ENCODE measurements at regions not wholly inside any gene's neighbourhood (a gene's known extent, or its start where the extent isn't known, plus 50 kb on each side); places are given as distances from the start of the nearest gene placed in this dataset.

GRCh38 chr5:2376486-2376885 lies 375.0 kb downstream of the IRX2 start:
- no peak overlapping the region for H2AFZ ChIP-seq (ENCODE audit: low read length)
- H3K9ac ChIP-seq (replicated peaks in 1 of 4; ENCODE audit: extremely low read depth in 1 of 4, low read depth in 3 of 4, low read length in 3 of 4) = no peak overlapping the region
- peaks cover 0 to 1% of the 10 kb centered on the region in 2 experiments for H4K20me1 ChIP-seq (replicated peaks in 1 of 2; ENCODE audit: control insufficient read depth in 1 of 2, insufficient read depth in 2 of 2, low read length in 2 of 2)
- DNase-seq (ENCODE audit: low read depth in 1 of 2, low spot score in 2 of 2) (no peak), FAIRE-seq (no peak)
- H2BK15ac ChIP-seq (ENCODE audit: low read length) = no peak overlapping the region
- H3K27ac ChIP-seq (ENCODE audit: low read depth, low read length) = no peak overlapping the region
- TF ChIP-seq EP300 (IDR thresholded peaks at IDR 0.05; ENCODE audit: borderline replicate concordance in 1 of 2, low read depth in 2 of 2, low read length in 2 of 2) (no peak), SP2 (IDR thresholded peaks at IDR 0.05; ENCODE audit: low read length) (no peak), CHD2 (IDR thresholded peaks at IDR 0.05; ENCODE audit: low read length) (no peak)
- H4K8ac ChIP-seq (ENCODE audit: extremely low read depth, insufficient read depth, low read length) = no peak overlapping the region
- H2BK12ac ChIP-seq (ENCODE audit: low read depth, low read length) = no peak overlapping the region
- no peak overlapping the region for H2AK5ac ChIP-seq (ENCODE audit: low read depth, low read length)
- no peak overlapping the region for H3K4me3 ChIP-seq (ENCODE audit: extremely low read depth in 1 of 4, insufficient read depth in 2 of 4, low read depth in 3 of 4, low read length in 4 of 4)
- no peaks in the 10 kb centered on the region for H3K36me3 ChIP-seq (ENCODE audit: control insufficient read depth in 2 of 4, insufficient read depth in 4 of 4, low read length in 3 of 4)
- H3K4me2 ChIP-seq (ENCODE audit: insufficient read depth in 1 of 2, low read depth in 2 of 2, low read length in 2 of 2) = no peak overlapping the region
- no peak overlapping the region for H4K91ac ChIP-seq (replicated peaks; ENCODE audit: insufficient read length, low read length)
- no peak overlapping the region for H2BK120ac ChIP-seq (replicated peaks; ENCODE audit: low read depth, low read length)
- H3K79me1 ChIP-seq (ENCODE audit: low read depth, low read length) = no peaks in the 10 kb centered on the region
- peaks cover 0 to 2% (median 0%) of the 10 kb centered on the region in 4 experiments; a peak in 1 of 7 replicates for H3K4me1 ChIP-seq (replicated peaks in 1 of 4; ENCODE audit: control insufficient read depth in 3 of 4, insufficient read depth in 4 of 4, low read length in 3 of 4)
- no peak overlapping the region for H3K4ac ChIP-seq (replicated peaks; ENCODE audit: insufficient read length, low read depth, low read length)
- H3K27me3 ChIP-seq (replicated peaks in 1 of 4; ENCODE audit: control insufficient read depth in 3 of 4, extremely low read depth in 1 of 4, insufficient read depth in 3 of 4, low read length in 3 of 4) = no peaks in the 10 kb centered on the region; a peak in 2 of 7 replicates
- no peaks in the 10 kb centered on the region for H3K9me3 ChIP-seq (ENCODE audit: insufficient read depth in 2 of 2, low read depth in 1 of 2, low read length in 1 of 2)
- ChIA-PET CTCF (ENCODE audit: partially characterized antibody) (no interaction called here), POLR2A (ENCODE audit: partially characterized antibody) (no interaction called here)
- WGBS, 2 experiments (ENCODE audit: extremely low coverage in 1 of 2, insufficient coverage in 1 of 2, insufficient read length in 1 of 2, insufficient replicate concordance in 2 of 2, low coverage in 1 of 2, low lambda C conversion rate in 2 of 2, missing lambda C conversion rate in 1 of 2) = 92% methylated on average over 6 of the region's 6 CpGs; no CpG with 5 or more reads in 1 of the 2 experiments
- H3K14ac ChIP-seq (ENCODE audit: insufficient read length) = no peak overlapping the region
- H4K5ac ChIP-seq (ENCODE audit: insufficient read length, low read depth, low read length) = no peak overlapping the region
- H2BK5ac ChIP-seq (ENCODE audit: low read depth, low read length) = no peak overlapping the region
- H3K18ac ChIP-seq (ENCODE audit: extremely low read depth, low read length) = no peak overlapping the region
- no peak overlapping the region for H3K23ac ChIP-seq (ENCODE audit: insufficient read length)
- no peak overlapping the region for H2BK20ac ChIP-seq (ENCODE audit: low read length)
- no peak overlapping the region for H3K56ac ChIP-seq (replicated peaks; ENCODE audit: insufficient read length, low read depth, low read length)
- H3K79me2 ChIP-seq (ENCODE audit: control insufficient read depth in 1 of 2, insufficient read depth in 2 of 2, low read length in 2 of 2) = no peaks in the 10 kb centered on the region
- no peaks in the 10 kb centered on the region for H3K23me2 ChIP-seq (ENCODE audit: low read depth, low read length)

Data from H1 (cell line).